GM12874 (cell line): ENCODE measurements at regions not wholly inside any gene's neighbourhood (a gene's known extent, or its start where the extent isn't known, plus 50 kb on each side); places are given as distances from the start of the nearest gene placed in this dataset.

ENCODE experiments used
- TF ChIP-seq, protein P1 (sequence below): IDR thresholded peaks from 2 replicates; pipeline ENCODE4 v1.5.1; 2011; ENCODE audit warnings: low read depth, mild to moderate bottlenecking, control low read depth, low read length, moderate library complexity; ENCODE audit not compliant: insufficient read depth

DNA sequence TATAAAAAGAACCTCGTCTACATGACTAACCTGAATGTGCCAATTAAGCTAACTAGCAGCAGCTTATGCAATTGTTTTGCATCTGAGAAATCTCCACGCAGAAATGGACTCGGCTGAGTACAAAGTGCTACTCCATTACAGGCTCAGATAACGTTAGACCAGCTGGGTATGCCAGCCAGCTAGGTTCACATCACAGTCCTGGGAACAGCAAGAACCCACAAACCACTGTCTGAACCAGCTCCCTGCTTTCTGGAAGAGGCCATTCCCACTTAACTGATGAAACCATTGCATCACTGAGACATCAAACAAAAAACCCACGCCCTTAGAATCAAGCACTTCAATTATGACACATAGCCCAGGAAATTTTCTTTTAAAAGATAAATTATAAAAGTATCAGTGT, 202.7 kb downstream of the CYRIA start:
- TF ChIP-seq, protein P1, sequence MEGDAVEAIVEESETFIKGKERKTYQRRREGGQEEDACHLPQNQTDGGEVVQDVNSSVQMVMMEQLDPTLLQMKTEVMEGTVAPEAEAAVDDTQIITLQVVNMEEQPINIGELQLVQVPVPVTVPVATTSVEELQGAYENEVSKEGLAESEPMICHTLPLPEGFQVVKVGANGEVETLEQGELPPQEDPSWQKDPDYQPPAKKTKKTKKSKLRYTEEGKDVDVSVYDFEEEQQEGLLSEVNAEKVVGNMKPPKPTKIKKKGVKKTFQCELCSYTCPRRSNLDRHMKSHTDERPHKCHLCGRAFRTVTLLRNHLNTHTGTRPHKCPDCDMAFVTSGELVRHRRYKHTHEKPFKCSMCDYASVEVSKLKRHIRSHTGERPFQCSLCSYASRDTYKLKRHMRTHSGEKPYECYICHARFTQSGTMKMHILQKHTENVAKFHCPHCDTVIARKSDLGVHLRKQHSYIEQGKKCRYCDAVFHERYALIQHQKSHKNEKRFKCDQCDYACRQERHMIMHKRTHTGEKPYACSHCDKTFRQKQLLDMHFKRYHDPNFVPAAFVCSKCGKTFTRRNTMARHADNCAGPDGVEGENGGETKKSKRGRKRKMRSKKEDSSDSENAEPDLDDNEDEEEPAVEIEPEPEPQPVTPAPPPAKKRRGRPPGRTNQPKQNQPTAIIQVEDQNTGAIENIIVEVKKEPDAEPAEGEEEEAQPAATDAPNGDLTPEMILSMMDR = no peak

GRCh38 chr2:16461672-16462071, 204.0 kb downstream of the CYRIA start:
- TF ChIP-seq, protein P1 = no peak

GRCh38 chr2:16459606-16460005, 206.0 kb downstream of the CYRIA start:
- TF ChIP-seq, protein P1 = no peak

DNA sequence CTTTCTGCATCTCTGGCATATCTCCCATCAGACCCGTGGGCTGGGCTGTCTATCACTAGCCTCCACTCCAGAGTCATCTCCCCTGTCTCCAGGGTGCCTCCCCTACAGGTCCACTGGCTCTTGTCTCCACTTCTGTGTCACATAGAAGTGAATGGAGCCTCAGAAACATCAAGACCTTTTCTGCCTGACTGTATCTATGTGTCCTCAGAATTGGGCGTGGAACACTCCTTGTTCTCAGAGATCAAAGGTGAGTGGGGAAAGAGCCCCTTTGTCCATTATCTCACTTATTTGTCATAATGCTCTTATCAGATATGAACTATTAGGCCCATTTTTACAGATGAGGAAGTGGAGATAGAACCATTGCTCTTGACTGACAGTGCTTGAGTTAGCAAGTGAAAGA, 211.0 kb downstream of the CYRIA start:
- TF ChIP-seq, protein P1 = no peak

- TF ChIP-seq, protein P1 = no peak
Measured at GRCh38 chr2:16452123-16452522, 213.5 kb downstream of the CYRIA start.

DNA sequence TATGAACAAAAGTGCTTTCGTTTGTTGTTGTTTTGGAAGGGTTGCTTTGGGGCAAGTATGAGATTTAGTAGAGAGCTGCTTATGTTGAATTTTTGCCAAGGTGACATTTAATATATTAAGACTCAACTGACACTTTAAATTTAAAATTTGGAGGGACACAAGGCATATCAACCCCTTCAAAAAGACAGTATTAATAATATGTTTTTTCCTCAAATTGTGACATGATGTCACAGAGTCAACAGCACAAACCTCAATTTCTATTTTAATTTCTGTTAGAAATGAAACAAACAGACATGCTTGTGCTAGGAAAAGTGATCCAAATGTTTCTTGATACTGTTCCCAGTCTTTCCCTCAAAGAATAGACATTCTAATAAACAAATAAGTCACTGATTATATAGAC, 218.9 kb downstream of the CYRIA start:
- TF ChIP-seq, protein P1 = no peak

DNA sequence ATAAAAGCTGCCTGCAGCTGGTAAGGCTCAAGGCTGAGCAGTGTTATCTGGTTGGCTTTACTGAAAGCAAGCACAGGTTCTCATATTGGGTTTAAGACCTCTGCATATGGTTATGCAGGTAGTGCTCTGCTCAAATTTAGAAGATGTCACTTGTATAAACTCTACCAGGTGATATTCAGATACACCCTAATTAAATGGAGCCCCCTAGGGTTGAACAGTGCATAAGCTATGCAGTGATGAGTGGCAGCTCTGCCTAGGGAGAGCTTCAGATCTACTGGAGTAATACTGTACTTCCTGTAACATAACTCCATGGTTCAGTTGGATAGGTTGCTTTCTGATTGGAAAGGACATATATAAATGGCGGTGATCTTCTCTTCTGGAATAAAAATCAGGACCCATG, 222.7 kb downstream of the CYRIA start:
- TF ChIP-seq, protein P1 = no peak

GRCh38 chr2:16441431-16441830, 224.2 kb downstream of the CYRIA start:
- TF ChIP-seq, protein P1 = no peak
